ENCODE measurements at regions not wholly inside any gene's neighbourhood (a gene's known extent, or its start where the extent isn't known, plus 50 kb on each side); places are given as distances from the start of the nearest gene placed in this dataset.

DNA sequence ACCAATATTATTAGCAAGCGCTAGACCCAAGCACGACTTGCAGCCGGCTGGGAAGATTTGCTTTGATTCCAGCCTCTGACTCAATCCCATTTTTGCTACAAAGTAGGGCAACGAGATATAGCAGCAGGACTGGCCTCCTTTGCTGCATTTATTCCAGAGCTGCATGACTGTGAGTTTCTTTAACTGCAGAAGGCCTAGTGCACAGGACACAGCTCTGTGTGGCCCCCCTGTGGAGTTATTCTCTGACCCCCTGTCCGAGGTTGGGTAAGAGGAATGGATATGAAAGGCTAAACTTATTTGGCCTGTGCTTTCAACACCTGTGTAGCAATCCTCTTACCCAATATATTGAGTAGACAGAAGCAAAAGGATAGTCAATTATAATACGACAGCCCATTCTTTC is 133.3 kb upstream of the SPTLC3 start:
- ChIA-PET POLR2A (no interaction called here), CTCF (no interaction called here)
- ATAC-seq (no peak), DNase-seq (no peak)
- Mint-ChIP-seq H3K36me3 (ENCODE audit: low read depth) (no peaks in the 10 kb centered on the region), H3K27ac (no peak overlapping the region), H3K9me3 (ENCODE audit: insufficient read depth) (no peaks in the 10 kb centered on the region), H3K4me3 (no peak overlapping the region), H3K27me3 (ENCODE audit: low read depth) (no peaks in the 10 kb centered on the region), H3K4me1 (ENCODE audit: low read depth) (no peaks in the 10 kb centered on the region)

GRCh38 chr20:12882832-12883506 is 125.8 kb upstream of the SPTLC3 start:
- H3K4me1 Mint-ChIP-seq (ENCODE audit: low read depth) = no peaks in the 10 kb centered on the region
- H3K27me3 Mint-ChIP-seq (ENCODE audit: low read depth) = no peaks in the 10 kb centered on the region
- POLR2A ChIA-PET = no interaction called here
- CTCF ChIA-PET = no interaction called here
- no peak for ATAC-seq
- H3K4me3 Mint-ChIP-seq = no peak overlapping the region
- no peaks in the 10 kb centered on the region for H3K36me3 Mint-ChIP-seq (ENCODE audit: low read depth)
- H3K9me3 Mint-ChIP-seq (ENCODE audit: insufficient read depth) = no peaks in the 10 kb centered on the region
- DNase-seq = no peak
- H3K27ac Mint-ChIP-seq = no peak overlapping the region

GRCh38 chr20:12883507-12883885 is 125.3 kb upstream of the SPTLC3 start:
- H3K36me3 Mint-ChIP-seq (ENCODE audit: low read depth) = no peaks in the 10 kb centered on the region

GRCh38 chr20:12886618-12887363 is 122.0 kb upstream of the SPTLC3 start:
- Mint-ChIP-seq H3K36me3 (ENCODE audit: low read depth) (no peaks in the 10 kb centered on the region), H3K27me3 (ENCODE audit: low read depth) (no peaks in the 10 kb centered on the region), H3K9me3 (ENCODE audit: insufficient read depth) (no peaks in the 10 kb centered on the region), H3K27ac (no peak overlapping the region), H3K4me1 (ENCODE audit: low read depth) (no peaks in the 10 kb centered on the region), H3K4me3 (no peak overlapping the region)
- no peak for ATAC-seq
- POLR2A ChIA-PET = no interaction called here
- no peak for DNase-seq
- CTCF ChIA-PET = no interaction called here

More at GRCh38 chr20:12883507-12883885, 125.3 kb upstream of the SPTLC3 start:
- H3K27ac Mint-ChIP-seq = no peak overlapping the region
- no peaks in the 10 kb centered on the region for H3K9me3 Mint-ChIP-seq (ENCODE audit: insufficient read depth)
- H3K4me3 Mint-ChIP-seq = no peak overlapping the region
- DNase-seq (no peak), ATAC-seq (no peak)
- H3K27me3 Mint-ChIP-seq (ENCODE audit: low read depth) = no peaks in the 10 kb centered on the region
- ChIA-PET CTCF (no interaction called here), POLR2A (no interaction called here)
- H3K4me1 Mint-ChIP-seq (ENCODE audit: low read depth) = no peaks in the 10 kb centered on the region

- no peak overlapping the region for H3K4me3 Mint-ChIP-seq
- no peaks in the 10 kb centered on the region for H3K27me3 Mint-ChIP-seq (ENCODE audit: low read depth)
- no peak for ATAC-seq
- CTCF ChIA-PET = no interaction called here
- no peaks in the 10 kb centered on the region for H3K9me3 Mint-ChIP-seq (ENCODE audit: insufficient read depth)
- H3K4me1 Mint-ChIP-seq (ENCODE audit: low read depth) = no peaks in the 10 kb centered on the region
- no peak for DNase-seq
- no peak overlapping the region for H3K27ac Mint-ChIP-seq
- no peaks in the 10 kb centered on the region for H3K36me3 Mint-ChIP-seq (ENCODE audit: low read depth)
- POLR2A ChIA-PET = no interaction called here
Measured at GRCh38 chr20:12891643-12892042, 117.1 kb upstream of the SPTLC3 start.

GRCh38 chr20:12893019-12893418 is 115.8 kb upstream of the SPTLC3 start:
- H3K4me3 Mint-ChIP-seq = no peak overlapping the region
- ATAC-seq (no peak), DNase-seq (no peak)
- no peak overlapping the region for H3K27ac Mint-ChIP-seq
- no peaks in the 10 kb centered on the region for H3K36me3 Mint-ChIP-seq (ENCODE audit: low read depth)
- no peaks in the 10 kb centered on the region for H3K9me3 Mint-ChIP-seq (ENCODE audit: insufficient read depth)
- H3K4me1 Mint-ChIP-seq (ENCODE audit: low read depth) = no peaks in the 10 kb centered on the region
- H3K27me3 Mint-ChIP-seq (ENCODE audit: low read depth) = no peaks in the 10 kb centered on the region
- POLR2A ChIA-PET = no interaction called here
- CTCF ChIA-PET = no interaction called here

DNA sequence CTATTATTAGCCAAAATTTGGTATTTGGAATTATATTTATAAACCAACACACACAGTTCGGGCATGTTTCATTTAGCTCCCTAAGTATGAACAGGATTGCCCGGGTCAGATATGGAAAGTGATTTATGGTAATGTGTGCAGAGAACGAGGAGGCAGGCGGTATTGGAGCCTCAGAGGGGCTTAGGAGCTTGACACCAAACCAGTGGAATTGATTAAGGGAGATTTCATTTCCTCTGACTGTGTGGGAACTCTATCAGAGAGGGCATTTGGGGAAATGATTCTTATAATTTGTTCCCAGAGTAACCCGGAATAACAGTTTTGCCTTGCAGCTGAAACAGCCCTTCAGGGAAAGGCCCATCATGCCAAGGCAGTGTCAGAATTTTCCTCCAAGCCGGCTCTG is 115.1 kb upstream of the SPTLC3 start:
- POLR2A ChIA-PET = no interaction called here
- H3K9me3 Mint-ChIP-seq (ENCODE audit: insufficient read depth) = no peaks in the 10 kb centered on the region
- CTCF ChIA-PET = no interaction called here
- H3K4me1 Mint-ChIP-seq (ENCODE audit: low read depth) = no peaks in the 10 kb centered on the region
- no peak overlapping the region for H3K4me3 Mint-ChIP-seq
- no peaks in the 10 kb centered on the region for H3K36me3 Mint-ChIP-seq (ENCODE audit: low read depth)
- H3K27ac Mint-ChIP-seq = no peak overlapping the region
- H3K27me3 Mint-ChIP-seq (ENCODE audit: low read depth) = no peaks in the 10 kb centered on the region
- ATAC-seq (no peak), DNase-seq (no peak)

DNA sequence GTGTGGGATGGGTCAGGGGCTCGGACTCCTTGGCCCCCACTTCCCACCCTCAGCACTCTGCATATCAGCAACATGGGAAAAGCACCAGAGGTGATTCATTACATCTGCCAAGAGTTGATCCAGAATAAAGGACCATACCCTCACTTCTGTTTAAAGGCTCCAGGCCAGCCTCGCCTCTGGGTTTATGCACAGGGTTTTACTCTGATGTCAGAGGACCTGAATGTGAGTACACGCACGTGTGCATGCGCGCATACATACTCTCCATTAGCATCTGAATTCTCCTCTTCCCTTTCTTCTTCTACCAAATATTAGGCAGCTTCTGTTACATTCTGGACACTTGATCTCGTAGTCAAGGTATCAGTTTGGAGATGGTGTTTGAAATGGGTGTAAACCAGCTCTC is 114.7 kb upstream of the SPTLC3 start:
- Mint-ChIP-seq H3K27ac (no peak overlapping the region), H3K4me1 (ENCODE audit: low read depth) (no peaks in the 10 kb centered on the region), H3K9me3 (ENCODE audit: insufficient read depth) (no peaks in the 10 kb centered on the region), H3K4me3 (no peak overlapping the region), H3K27me3 (ENCODE audit: low read depth) (no peaks in the 10 kb centered on the region), H3K36me3 (ENCODE audit: low read depth) (no peaks in the 10 kb centered on the region)
- ATAC-seq = no peak
- ChIA-PET CTCF (no interaction called here), POLR2A (no interaction called here)
- no peak for DNase-seq

DNA sequence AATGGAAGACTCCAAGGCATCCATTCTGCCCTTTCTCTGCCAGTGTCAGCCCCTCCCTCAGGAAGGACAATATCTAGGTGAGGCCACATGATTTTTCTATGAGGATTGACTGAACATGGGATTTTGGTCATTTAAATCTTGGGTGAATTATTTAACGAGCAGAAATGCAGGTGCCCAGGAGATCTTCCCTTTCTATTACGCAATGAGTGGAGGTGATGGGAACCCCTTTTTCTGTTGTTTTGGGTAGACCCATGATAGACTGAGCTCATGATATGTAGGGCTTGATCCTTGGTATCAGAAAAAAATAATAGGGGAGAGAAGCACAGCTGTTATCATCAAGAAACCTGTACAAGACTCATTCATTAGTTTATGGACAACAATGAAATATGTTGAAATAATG is 112.6 kb upstream of the SPTLC3 start:
- CTCF ChIA-PET = no interaction called here
- no peaks in the 10 kb centered on the region for H3K36me3 Mint-ChIP-seq (ENCODE audit: low read depth)

DNA sequence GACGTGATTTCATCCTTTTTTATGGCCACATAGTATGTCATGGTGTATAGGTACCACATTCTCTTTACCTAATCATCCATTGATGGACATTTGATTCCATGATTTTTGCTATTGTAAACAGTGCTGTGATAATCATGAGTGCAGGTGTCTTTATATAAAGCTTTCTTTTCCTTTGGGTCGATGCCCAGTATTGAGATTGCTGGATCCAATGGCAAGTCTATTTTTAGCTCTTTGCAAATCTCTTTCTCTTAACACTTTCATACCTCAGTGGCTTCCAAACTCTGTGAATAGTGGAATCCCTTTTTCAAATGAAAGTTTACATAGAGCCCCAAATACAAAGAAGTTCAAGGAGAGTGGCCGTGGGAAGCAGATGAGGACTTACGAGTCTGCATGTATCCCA is 105.8 kb upstream of the SPTLC3 start:
- Mint-ChIP-seq H3K9me3 (ENCODE audit: insufficient read depth) (no peaks in the 10 kb centered on the region), H3K4me3 (no peak overlapping the region), H3K27me3 (ENCODE audit: low read depth) (no peaks in the 10 kb centered on the region), H3K27ac (no peak overlapping the region), H3K4me1 (ENCODE audit: low read depth) (no peaks in the 10 kb centered on the region), H3K36me3 (ENCODE audit: low read depth) (no peaks in the 10 kb centered on the region)
- ChIA-PET POLR2A (no interaction called here), CTCF (no interaction called here)
- ATAC-seq = no peak
- no peak for DNase-seq

More for the DNA sequence above, 112.6 kb upstream of the SPTLC3 start:
- no peak overlapping the region for H3K4me3 Mint-ChIP-seq
- no peaks in the 10 kb centered on the region for H3K9me3 Mint-ChIP-seq (ENCODE audit: insufficient read depth)
- POLR2A ChIA-PET = no interaction called here
- ATAC-seq = no peak
- no peaks in the 10 kb centered on the region for H3K4me1 Mint-ChIP-seq (ENCODE audit: low read depth)
- no peaks in the 10 kb centered on the region for H3K27me3 Mint-ChIP-seq (ENCODE audit: low read depth)
- H3K27ac Mint-ChIP-seq = no peak overlapping the region
- no peak for DNase-seq

GRCh38 chr20:12906361-12906760 is 102.4 kb upstream of the SPTLC3 start:
- H3K9me3 Mint-ChIP-seq (ENCODE audit: insufficient read depth) = no peaks in the 10 kb centered on the region
- POLR2A ChIA-PET = no interaction called here
- no peaks in the 10 kb centered on the region for H3K36me3 Mint-ChIP-seq (ENCODE audit: low read depth)
- H3K4me3 Mint-ChIP-seq = no peak overlapping the region
- H3K4me1 Mint-ChIP-seq (ENCODE audit: low read depth) = no peaks in the 10 kb centered on the region
- CTCF ChIA-PET = no interaction called here
- H3K27ac Mint-ChIP-seq = no peak overlapping the region
- no peak for ATAC-seq
- no peak for DNase-seq
- H3K27me3 Mint-ChIP-seq (ENCODE audit: low read depth) = no peaks in the 10 kb centered on the region

DNA sequence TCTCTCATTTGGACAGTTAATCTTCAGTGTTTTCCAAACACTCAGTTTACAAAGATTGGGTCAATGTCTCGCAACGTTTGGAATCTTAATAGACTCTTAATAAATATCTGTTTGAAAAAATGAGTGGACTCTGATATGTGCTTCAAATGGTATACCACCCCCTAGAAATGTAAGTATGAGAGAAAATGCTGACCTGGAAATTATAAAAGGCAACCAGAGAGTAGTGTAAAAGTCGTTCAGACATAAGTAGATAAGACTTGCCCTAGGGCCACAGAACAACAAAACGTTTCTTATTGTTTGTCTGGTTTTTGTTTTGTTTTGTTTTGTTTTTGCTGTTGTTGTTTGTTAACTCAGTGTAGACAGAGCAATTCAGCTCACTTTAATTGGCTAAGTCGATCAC is 97.4 kb upstream of the SPTLC3 start:
- H3K27ac Mint-ChIP-seq = no peak overlapping the region
- H3K4me3 Mint-ChIP-seq = no peak overlapping the region
- no peaks in the 10 kb centered on the region for H3K4me1 Mint-ChIP-seq (ENCODE audit: low read depth)
- POLR2A ChIA-PET = no interaction called here
- H3K9me3 Mint-ChIP-seq (ENCODE audit: insufficient read depth) = no peaks in the 10 kb centered on the region
- no peak for DNase-seq
- no peak for ATAC-seq
- peaks cover 7% of the 10 kb centered on the region for H3K27me3 Mint-ChIP-seq (ENCODE audit: low read depth)
- CTCF ChIA-PET = no interaction called here
- H3K36me3 Mint-ChIP-seq (ENCODE audit: low read depth) = no peaks in the 10 kb centered on the region
